ENCODE measurements at regions not wholly inside any gene's neighbourhood (a gene's known extent, or its start where the extent isn't known, plus 50 kb on each side); places are given as distances from the start of the nearest gene placed in this dataset.

DNA sequence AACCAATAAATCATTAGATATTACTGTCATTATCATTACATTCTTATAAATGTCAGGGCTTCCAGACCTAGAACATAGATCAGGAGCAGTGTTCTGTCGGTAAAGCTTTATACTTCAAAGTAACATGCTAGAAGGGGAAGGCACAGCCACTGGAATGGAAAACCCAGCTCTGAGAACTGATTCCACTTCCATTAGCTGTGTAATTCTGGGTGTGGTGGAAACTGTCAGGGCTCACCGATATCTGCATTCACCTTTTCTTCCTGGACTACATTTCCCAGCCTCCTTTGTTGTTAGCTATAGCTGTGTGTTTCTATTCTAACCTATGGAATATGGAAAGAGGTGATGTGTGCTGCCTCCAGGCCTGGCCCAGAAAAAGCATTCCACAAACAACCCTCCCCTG, 585.8 kb downstream of the BUD13 start:
- no peak for TF ChIP-seq POLR2A (IDR thresholded peaks at IDR 0.05)
- TF ChIP-seq, protein P1, sequence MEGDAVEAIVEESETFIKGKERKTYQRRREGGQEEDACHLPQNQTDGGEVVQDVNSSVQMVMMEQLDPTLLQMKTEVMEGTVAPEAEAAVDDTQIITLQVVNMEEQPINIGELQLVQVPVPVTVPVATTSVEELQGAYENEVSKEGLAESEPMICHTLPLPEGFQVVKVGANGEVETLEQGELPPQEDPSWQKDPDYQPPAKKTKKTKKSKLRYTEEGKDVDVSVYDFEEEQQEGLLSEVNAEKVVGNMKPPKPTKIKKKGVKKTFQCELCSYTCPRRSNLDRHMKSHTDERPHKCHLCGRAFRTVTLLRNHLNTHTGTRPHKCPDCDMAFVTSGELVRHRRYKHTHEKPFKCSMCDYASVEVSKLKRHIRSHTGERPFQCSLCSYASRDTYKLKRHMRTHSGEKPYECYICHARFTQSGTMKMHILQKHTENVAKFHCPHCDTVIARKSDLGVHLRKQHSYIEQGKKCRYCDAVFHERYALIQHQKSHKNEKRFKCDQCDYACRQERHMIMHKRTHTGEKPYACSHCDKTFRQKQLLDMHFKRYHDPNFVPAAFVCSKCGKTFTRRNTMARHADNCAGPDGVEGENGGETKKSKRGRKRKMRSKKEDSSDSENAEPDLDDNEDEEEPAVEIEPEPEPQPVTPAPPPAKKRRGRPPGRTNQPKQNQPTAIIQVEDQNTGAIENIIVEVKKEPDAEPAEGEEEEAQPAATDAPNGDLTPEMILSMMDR (IDR thresholded peaks at IDR 0.05), result no peak
